Mammary epithelial cell (primary cell): ENCODE measurements at regions not wholly inside any gene's neighbourhood (a gene's known extent, or its start where the extent isn't known, plus 50 kb on each side); places are given as distances from the start of the nearest gene placed in this dataset.

Experiments used
- EZH2 ChIP-seq: IDR thresholded peaks from 2 replicates; pipeline ENCODE4 v1.6.1; 2012; ENCODE audit warnings: low read length, inconsistent platforms, borderline replicate concordance
- TF ChIP-seq, protein P1 (sequence below), 2 donors: IDR thresholded peaks in 1 of 2; conservative IDR thresholded peaks in 1 of 2; 2 replicates each; pipeline ENCODE4 v1.5.1; 2011 to 2012; ENCODE audit warnings: inconsistent platforms in 2 of 2, low read length in 2 of 2, mild to moderate bottlenecking in 2 of 2, control low read depth in 1 of 2, low read depth in 1 of 2; ENCODE audit not compliant: insufficient read depth in 1 of 2; ENCODE audit errors: extremely low read depth in 1 of 2

DNA sequence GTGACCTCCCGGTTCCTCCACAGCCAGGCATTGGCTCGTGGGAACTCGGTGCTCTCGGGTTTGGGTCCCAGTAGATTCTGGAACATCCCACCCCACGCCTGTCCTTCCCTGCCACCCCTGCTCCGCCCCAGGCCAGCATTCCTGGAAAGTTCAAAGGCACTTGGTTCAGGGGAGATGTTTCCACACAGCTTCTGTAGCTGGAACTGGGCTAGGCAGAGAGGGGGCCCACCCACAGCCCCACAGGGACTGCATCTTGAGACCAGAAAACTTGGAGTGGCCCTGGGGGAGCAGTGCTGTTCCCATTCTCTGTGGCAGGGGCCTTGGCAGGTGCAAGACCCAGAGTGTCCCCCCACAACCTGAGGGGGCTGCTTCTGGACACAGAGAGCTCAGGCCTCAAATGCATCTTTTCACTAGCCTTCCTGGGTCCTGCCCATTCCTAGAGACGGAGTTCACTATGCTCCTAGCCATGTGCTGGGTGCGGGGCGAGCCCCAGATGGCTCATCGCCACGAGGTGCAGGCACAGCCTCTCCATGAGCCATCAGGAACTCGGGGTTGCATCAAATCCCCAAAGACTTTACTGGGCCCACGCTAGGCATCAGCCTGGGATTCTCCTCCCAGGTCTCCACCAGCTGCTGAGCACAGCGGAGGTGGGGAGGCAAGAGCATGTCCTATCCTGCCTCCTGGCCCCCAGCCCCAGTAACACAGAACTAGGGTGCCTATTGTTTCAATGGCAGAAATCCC lies 68.7 kb downstream of the ZFP36L2 start:
- TF ChIP-seq, protein P1, sequence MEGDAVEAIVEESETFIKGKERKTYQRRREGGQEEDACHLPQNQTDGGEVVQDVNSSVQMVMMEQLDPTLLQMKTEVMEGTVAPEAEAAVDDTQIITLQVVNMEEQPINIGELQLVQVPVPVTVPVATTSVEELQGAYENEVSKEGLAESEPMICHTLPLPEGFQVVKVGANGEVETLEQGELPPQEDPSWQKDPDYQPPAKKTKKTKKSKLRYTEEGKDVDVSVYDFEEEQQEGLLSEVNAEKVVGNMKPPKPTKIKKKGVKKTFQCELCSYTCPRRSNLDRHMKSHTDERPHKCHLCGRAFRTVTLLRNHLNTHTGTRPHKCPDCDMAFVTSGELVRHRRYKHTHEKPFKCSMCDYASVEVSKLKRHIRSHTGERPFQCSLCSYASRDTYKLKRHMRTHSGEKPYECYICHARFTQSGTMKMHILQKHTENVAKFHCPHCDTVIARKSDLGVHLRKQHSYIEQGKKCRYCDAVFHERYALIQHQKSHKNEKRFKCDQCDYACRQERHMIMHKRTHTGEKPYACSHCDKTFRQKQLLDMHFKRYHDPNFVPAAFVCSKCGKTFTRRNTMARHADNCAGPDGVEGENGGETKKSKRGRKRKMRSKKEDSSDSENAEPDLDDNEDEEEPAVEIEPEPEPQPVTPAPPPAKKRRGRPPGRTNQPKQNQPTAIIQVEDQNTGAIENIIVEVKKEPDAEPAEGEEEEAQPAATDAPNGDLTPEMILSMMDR (conservative IDR thresholded peaks at IDR 0.05 in 1 of 2, IDR thresholded peaks at IDR 0.05 in 1 of 2; ENCODE audit: extremely low read depth in 1 of 2, insufficient read depth in 1 of 2, low read depth in 1 of 2, low read length in 2 of 2): no peak
- TF ChIP-seq EZH2: no peak
